GM18873 (cell line): ENCODE measurements at regions not wholly inside any gene's neighbourhood (a gene's known extent, or its start where the extent isn't known, plus 50 kb on each side); places are given as distances from the start of the nearest gene placed in this dataset.
"Not testable (repeated sequence)": the region's sequence is repeated elsewhere in the genome, so short reads cannot be mapped to it uniquely, and the experiment has no call there.

Source experiments
- ATAC-seq: cut with Tn5 transposase; IDR thresholded peaks from one replicate; pipeline ENCODE4 v1.9.1; 2021; ENCODE audit warnings: mild to moderate bottlenecking, moderate library complexity, moderate number of reproducible peaks; ENCODE audit not compliant: unreplicated experiment, low FRiP score

- no peak for ATAC-seq
Observed at GRCh38 chr7:82501346-82501745, 57.8 kb upstream of the CACNA2D1 start.

GRCh38 chr7:82499546-82499945, 56.0 kb upstream of the CACNA2D1 start:
- not testable (repeated sequence) for ATAC-seq

GRCh38 chr7:82494420-82494819, 50.8 kb upstream of the CACNA2D1 start:
- ATAC-seq, result no peak
